SK-N-SH (cell line): ENCODE measurements at regions not wholly inside any gene's neighbourhood (a gene's known extent, or its start where the extent isn't known, plus 50 kb on each side); places are given as distances from the start of the nearest gene placed in this dataset.

Experiments used
- CTCF ChIA-PET: fragments of 300-600, 350-600 bp; formaldehyde crosslinking; extraction: SDS; loops from one replicate; lab custom pipeline; 2021; lab: Yijun Ruan, JAX
- POLR2A ChIA-PET: fragments of 350-600 bp; sonication (Branson Sonifier 250); formaldehyde crosslinking; extraction: SDS; loops from one replicate; lab custom pipeline; 2020; ENCODE audit warnings: antibody characterized with exemption, inconsistent platforms; lab: Yijun Ruan, JAX
- DNase-seq: peaks from one replicate; pipeline ENCODE4 v3.0.0; 2012
- H2AFZ ChIP-seq: fragments of 200-600 bp; sonication (generic); 2 replicates; pipeline ENCODE4 v1.8.1; 2016; ENCODE audit warnings: antibody characterized with exemption, mild to moderate bottlenecking, low read depth
- H3F3A ChIP-seq: fragments of 200-600 bp; sonication (generic); replicated peaks from 2 replicates; pipeline ENCODE3; 2016; ENCODE audit warnings: antibody characterized with exemption, mild to moderate bottlenecking; ENCODE audit not compliant: insufficient read depth
- H3K27ac ChIP-seq, 2 experiments: fragments of 200-500 bp in 1 of 2; fragments of 200-600 bp in 1 of 2; sonication (Bioruptor generic) in 1 of 2; sonication (generic), shearing (Covaris generic) in 1 of 2; 2 replicates each; pipeline versions ENCODE4 v1.5.1 to v1.6.1; 2014 to 2016; ENCODE audit warnings: low read depth in 2 of 2, inconsistent platforms in 1 of 2, low read length in 1 of 2, mild to moderate bottlenecking in 1 of 2, mixed read lengths in 1 of 2
- H3K27me3 ChIP-seq: fragments of 200-600 bp; sonication (generic), shearing (Covaris generic); 2 replicates; pipeline ENCODE4 v1.6.1; 2016; ENCODE audit warnings: mixed run types; ENCODE audit not compliant: insufficient read depth
- H3K36me3 ChIP-seq, 2 experiments: fragments of 200-500 bp in 1 of 2; fragments of 200-600 bp in 1 of 2; sonication (Bioruptor generic) in 1 of 2; sonication (generic) in 1 of 2; replicated peaks in 1 of 2; 2 replicates each; pipeline versions ENCODE3 to v1.5.1; 2014 to 2016; ENCODE audit warnings: low read length in 1 of 2, mild to moderate bottlenecking in 1 of 2; ENCODE audit not compliant: insufficient read depth in 2 of 2, control insufficient read depth in 1 of 2
- H3K4me1 ChIP-seq, 2 experiments: fragments of 200-500 bp in 1 of 2; fragments of 200-600 bp in 1 of 2; sonication (Bioruptor generic) in 1 of 2; sonication (generic), shearing (Covaris generic) in 1 of 2; 2 replicates each; pipeline versions ENCODE4 v1.5.1 to v1.6.1; 2014 to 2016; ENCODE audit warnings: low read depth in 1 of 2, low read length in 1 of 2, mixed run types in 1 of 2; ENCODE audit not compliant: insufficient read depth in 2 of 2, control insufficient read depth in 1 of 2
- H3K4me2 ChIP-seq: fragments of 200-600 bp; sonication (generic), shearing (Covaris generic); 2 replicates; pipeline ENCODE4 v1.6.1; 2017; ENCODE audit warnings: mixed run types
- H3K4me3 ChIP-seq, 2 experiments: fragments of 200-500 bp in 1 of 2; fragments of 200-600 bp in 1 of 2; sonication (Bioruptor generic) in 1 of 2; sonication (generic), shearing (Covaris generic) in 1 of 2; 2 replicates each; pipeline versions ENCODE4 v1.5.1 to v1.8.1; 2014 to 2016; ENCODE audit warnings: low read depth in 2 of 2, inconsistent platforms in 1 of 2, low read length in 1 of 2, mild to moderate bottlenecking in 1 of 2, mixed read lengths in 1 of 2, moderate library complexity in 1 of 2
- H3K79me2 ChIP-seq: fragments of 200-600 bp; sonication (generic); 2 replicates; pipeline ENCODE4 v1.8.1; 2017; ENCODE audit warnings: mild to moderate bottlenecking; ENCODE audit not compliant: insufficient read depth
- H3K9ac ChIP-seq: fragments of 200-600 bp; sonication (generic); 2 replicates; pipeline ENCODE4 v1.6.1; 2017; ENCODE audit warnings: mixed run types
- H3K9me2 ChIP-seq: fragments of 200-600 bp; sonication (generic); 2 replicates; pipeline ENCODE4 v1.6.1; 2017; ENCODE audit warnings: mixed run types
- H3K9me3 ChIP-seq: fragments of 200-600 bp; sonication (generic); 2 replicates; pipeline ENCODE4 v1.6.1; 2017; ENCODE audit warnings: mixed run types, mild to moderate bottlenecking, moderate library complexity
- H4K20me1 ChIP-seq: fragments of 200-600 bp; sonication (generic); 2 replicates; pipeline ENCODE4 v1.6.1; 2017; ENCODE audit warnings: mild to moderate bottlenecking, mixed run types; ENCODE audit not compliant: insufficient read depth
- EP300 ChIP-seq, 2 experiments: IDR thresholded peaks; 2 replicates each; pipeline versions ENCODE4 v1.4.0 to v1.6.1; 2012; ENCODE audit warnings: borderline replicate concordance in 1 of 2, low read depth in 1 of 2, low read length in 1 of 2
- EZH2phosphoT487 ChIP-seq: fragments of 200-600 bp; sonication (generic); IDR thresholded peaks from 2 replicates; pipeline ENCODE4 v1.6.1; 2017; ENCODE audit warnings: low read depth, mixed run types, mild to moderate bottlenecking, antibody characterized with exemption, moderate library complexity, borderline replicate concordance
- FOSL2 ChIP-seq: IDR thresholded peaks from 2 replicates; pipeline ENCODE4 v1.4.0; 2012; ENCODE audit warnings: low read depth, mild to moderate bottlenecking, moderate library complexity, borderline replicate concordance
- FOXJ3 ChIP-seq: sonication (generic); formaldehyde crosslinking; IDR thresholded peaks from 2 replicates; pipeline ENCODE4 v1.5.1; 2020; ENCODE audit warnings: mild to moderate bottlenecking, missing genetic modification reagents
- GABPA ChIP-seq: IDR thresholded peaks from 2 replicates; pipeline ENCODE4 v1.4.0; 2012; ENCODE audit warnings: low read depth, mild to moderate bottlenecking
- GATA2 ChIP-seq: sonication (generic); formaldehyde crosslinking; IDR thresholded peaks from 2 replicates; pipeline ENCODE4 v1.5.0; 2020; ENCODE audit warnings: mild to moderate bottlenecking, missing genetic modification reagents
- NRF1 ChIP-seq: IDR thresholded peaks from 2 replicates; pipeline ENCODE4 v1.6.1; 2012; ENCODE audit warnings: low read depth, mild to moderate bottlenecking, low read length
- TCF12 ChIP-seq: IDR thresholded peaks from 2 replicates; pipeline ENCODE4 v1.4.0; 2012
- TEAD4 ChIP-seq: IDR thresholded peaks from 2 replicates; pipeline ENCODE4 v1.4.0; 2012; ENCODE audit warnings: mild to moderate bottlenecking, borderline replicate concordance; ENCODE audit not compliant: insufficient read depth
- WGBS: methylation state at CpG from one replicate; pipeline ENCODE4 v1.1.6; 2017; ENCODE audit warnings: low lambda C conversion rate; 5-methylcytosine and 5-hydroxymethylcytosine counted together
- TF ChIP-seq, protein P1 (sequence below): IDR thresholded peaks from 2 replicates; pipeline ENCODE4 v1.4.0; 2012; ENCODE audit warnings: low read depth, borderline replicate concordance
- TF ChIP-seq, protein P2 (sequence below): IDR thresholded peaks from 2 replicates; pipeline ENCODE4; 2012
- TF ChIP-seq, protein P3 (sequence below): fragments of 150-350 bp; IDR thresholded peaks from 2 replicates; pipeline ENCODE4 v1.6.1; 2016; ENCODE audit warnings: mild to moderate bottlenecking, low read depth, low read length
- TF ChIP-seq, protein P4 (sequence below): IDR thresholded peaks from 2 replicates; pipeline ENCODE4 v1.4.0; 2012; ENCODE audit warnings: low read depth

DNA sequence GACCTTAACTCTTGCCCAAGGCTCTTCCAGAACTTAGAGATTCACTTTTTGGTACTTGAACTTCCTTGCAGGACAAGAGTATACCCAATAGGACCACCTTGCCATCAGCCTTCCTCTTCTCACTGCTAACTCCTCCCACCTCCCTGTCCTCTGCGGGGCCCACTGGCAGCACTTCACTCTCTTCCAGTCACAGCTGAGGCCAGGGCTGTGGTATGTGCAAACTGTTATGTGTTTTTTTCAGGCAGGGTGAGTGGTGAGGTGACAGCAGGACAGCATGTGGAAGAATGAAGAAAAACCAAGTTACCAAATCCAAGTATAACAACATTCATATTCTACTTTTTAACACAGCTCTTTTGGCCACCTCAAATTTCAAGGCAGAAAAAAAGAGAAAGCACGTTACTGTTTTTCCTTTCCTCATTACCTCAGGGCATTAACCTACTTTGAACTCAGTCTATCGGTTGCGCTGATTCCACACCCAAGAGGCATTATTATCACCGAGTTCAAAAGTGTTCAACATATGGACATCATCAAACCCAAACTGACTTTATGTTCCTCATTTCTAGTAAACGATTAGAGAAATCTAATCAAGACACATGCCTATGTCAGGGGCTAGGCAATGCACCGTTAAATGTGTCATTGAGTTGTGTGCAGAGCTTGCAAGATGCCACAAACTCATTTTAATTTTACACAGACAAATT, 605.2 kb upstream of the SYT4 start:
- H3K27me3 ChIP-seq, result no peaks in the 10 kb centered on the region
- POLR2A ChIA-PET, result no interaction called here
- H3K79me2 ChIP-seq, result no peaks in the 10 kb centered on the region
- no peaks in the 10 kb centered on the region for H3F3A ChIP-seq
- no peaks in the 10 kb centered on the region for H4K20me1 ChIP-seq
- no peaks in the 10 kb centered on the region for H3K9me2 ChIP-seq
- DNase-seq, result no peak
- no peak overlapping the region for H3K9ac ChIP-seq
- 71% methylated on average over 7 of the region's 7 CpGs for WGBS
- peak overlapping the region in 1 of 2 experiments; percentile 50; a peak in 2 of 4 replicates for H3K27ac ChIP-seq
- TF ChIP-seq GATA2 (CRISPR knock-in tag), result peak; percentile 29; the same call in 1 of the 2 replicates
- 0 out of 4 replicates have a peak, but pooled peaks of 1 of the 2 experiments have one; percentile 54 for TF ChIP-seq EP300 (IDR thresholded peaks at IDR 0.05; ENCODE audit: borderline replicate concordance in 1 of 2, low read depth in 1 of 2, low read length in 1 of 2)
- no peak for TF ChIP-seq GABPA
- TF ChIP-seq, all 33 proteins: peak for 2
- Histone ChIP-seq H3K36me3 (no peaks in the 10 kb centered on the region), H2AFZ (no peak overlapping the region), H3K4me3 (no peak overlapping the region), H3K4me2 (no peak overlapping the region), H3K4me1 (peaks cover 0 to 25% of the 10 kb centered on the region in 2 experiments; a peak in 2 of 4 replicates), H3K9me3 (no peaks in the 10 kb centered on the region)
- CTCF ChIA-PET, result interaction anchor here (0.8 kb wide), 1 partner anchor 21 kb away, joined by 3 read pairs; no protein-coding TSS in a partner anchor

DNA sequence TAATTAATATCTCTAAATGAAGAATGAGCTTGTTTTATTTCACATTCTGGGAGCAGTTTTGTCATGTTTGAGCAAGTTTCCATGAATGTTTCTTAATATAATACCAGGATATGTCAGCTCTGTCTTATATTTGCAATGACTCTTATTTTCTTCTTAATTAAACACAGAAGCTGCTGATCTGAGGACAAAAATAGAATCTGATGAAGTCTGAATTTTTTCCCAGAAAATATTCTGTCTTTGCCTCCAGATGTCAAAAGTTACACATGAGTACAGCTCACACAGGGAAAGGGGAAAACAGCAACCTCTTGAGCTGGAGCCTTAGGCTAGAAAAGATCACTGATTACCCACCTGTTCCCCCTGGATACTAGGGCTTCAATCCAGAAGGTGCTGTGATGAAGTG, 606.6 kb upstream of the SYT4 start:
- no peaks in the 10 kb centered on the region for H3K9me3 ChIP-seq
- POLR2A ChIA-PET, result no interaction called here
- peak overlapping the region in 1 of 2 experiments; percentile 67; a peak in 2 of 4 replicates for H3K27ac ChIP-seq
- no peaks in the 10 kb centered on the region for H3K27me3 ChIP-seq
- no peak overlapping the region for H3K9ac ChIP-seq
- DNase-seq, result no peak
- H3K79me2 ChIP-seq, result no peaks in the 10 kb centered on the region
- TF ChIP-seq TCF12 (peak; percentile 20; the same call in 1 of the 2 replicates), NRF1 (no peak)
- no peaks in the 10 kb centered on the region for H4K20me1 ChIP-seq
- H3K4me3 ChIP-seq, result no peak overlapping the region
- CTCF ChIA-PET, result interaction anchor here (0.7 to 1.4 kb wide), 2 partner anchors 15 to 263 kb away, joined by 3 read pairs; no protein-coding TSS in a partner anchor
- peaks cover 0 to 23% of the 10 kb centered on the region in 2 experiments; a peak in 2 of 4 replicates for H3K4me1 ChIP-seq
- no peaks in the 10 kb centered on the region for H3F3A ChIP-seq
- no peaks in the 10 kb centered on the region for H3K9me2 ChIP-seq
- H3K4me2 ChIP-seq, result no peak overlapping the region
- no peak overlapping the region for H2AFZ ChIP-seq
- no peaks in the 10 kb centered on the region for H3K36me3 ChIP-seq

DNA sequence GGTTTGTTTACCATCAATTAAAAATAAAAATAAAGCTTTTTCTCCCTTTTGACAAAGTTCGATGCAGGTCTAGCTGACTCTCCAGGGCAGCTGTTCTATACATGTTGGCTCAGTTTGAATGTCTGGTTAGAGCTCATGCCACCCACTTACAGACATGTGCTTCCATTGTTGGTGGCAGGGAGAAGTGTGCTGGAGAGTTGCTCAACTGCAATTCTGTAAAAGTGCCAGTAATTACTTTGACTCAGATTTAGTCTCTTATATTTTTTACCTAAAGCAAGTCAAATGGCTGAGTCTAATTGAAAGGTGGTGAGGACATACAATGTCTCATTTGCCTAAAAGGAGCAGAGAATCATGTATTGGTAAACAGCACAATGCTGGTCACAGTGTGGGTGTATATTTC, 609.1 kb upstream of the SYT4 start:
- Histone ChIP-seq H3K27ac (no peak overlapping the region), H3K79me2 (no peaks in the 10 kb centered on the region), H2AFZ (no peak overlapping the region), H3K9ac (no peak overlapping the region), H4K20me1 (no peaks in the 10 kb centered on the region), H3K4me2 (no peak overlapping the region), H3K9me2 (no peaks in the 10 kb centered on the region), H3K4me1 (peaks cover 0 to 18% of the 10 kb centered on the region in 2 experiments; a peak in 2 of 4 replicates), H3K27me3 (no peaks in the 10 kb centered on the region), H3F3A (no peaks in the 10 kb centered on the region), H3K9me3 (no peaks in the 10 kb centered on the region), H3K4me3 (no peak overlapping the region), H3K36me3 (no peaks in the 10 kb centered on the region)
- ChIA-PET POLR2A (no interaction called here), CTCF (no interaction called here)
- DNase-seq, result no peak
- 83% methylated on average over 1 of the region's 1 CpG for WGBS
- TF ChIP-seq FOXJ3 (CRISPR knock-in tag) (no peak), EP300 (IDR thresholded peaks at IDR 0.05; ENCODE audit: borderline replicate concordance in 1 of 2, low read depth in 1 of 2, low read length in 1 of 2) (no peak), EZH2phosphoT487 (no peak), TEAD4 (no peak), FOSL2 (no peak)
- TF ChIP-seq, protein P1, sequence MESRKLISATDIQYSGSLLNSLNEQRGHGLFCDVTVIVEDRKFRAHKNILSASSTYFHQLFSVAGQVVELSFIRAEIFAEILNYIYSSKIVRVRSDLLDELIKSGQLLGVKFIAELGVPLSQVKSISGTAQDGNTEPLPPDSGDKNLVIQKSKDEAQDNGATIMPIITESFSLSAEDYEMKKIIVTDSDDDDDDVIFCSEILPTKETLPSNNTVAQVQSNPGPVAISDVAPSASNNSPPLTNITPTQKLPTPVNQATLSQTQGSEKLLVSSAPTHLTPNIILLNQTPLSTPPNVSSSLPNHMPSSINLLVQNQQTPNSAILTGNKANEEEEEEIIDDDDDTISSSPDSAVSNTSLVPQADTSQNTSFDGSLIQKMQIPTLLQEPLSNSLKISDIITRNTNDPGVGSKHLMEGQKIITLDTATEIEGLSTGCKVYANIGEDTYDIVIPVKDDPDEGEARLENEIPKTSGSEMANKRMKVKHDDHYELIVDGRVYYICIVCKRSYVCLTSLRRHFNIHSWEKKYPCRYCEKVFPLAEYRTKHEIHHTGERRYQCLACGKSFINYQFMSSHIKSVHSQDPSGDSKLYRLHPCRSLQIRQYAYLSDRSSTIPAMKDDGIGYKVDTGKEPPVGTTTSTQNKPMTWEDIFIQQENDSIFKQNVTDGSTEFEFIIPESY, result no peak
- TF ChIP-seq, protein P2, sequence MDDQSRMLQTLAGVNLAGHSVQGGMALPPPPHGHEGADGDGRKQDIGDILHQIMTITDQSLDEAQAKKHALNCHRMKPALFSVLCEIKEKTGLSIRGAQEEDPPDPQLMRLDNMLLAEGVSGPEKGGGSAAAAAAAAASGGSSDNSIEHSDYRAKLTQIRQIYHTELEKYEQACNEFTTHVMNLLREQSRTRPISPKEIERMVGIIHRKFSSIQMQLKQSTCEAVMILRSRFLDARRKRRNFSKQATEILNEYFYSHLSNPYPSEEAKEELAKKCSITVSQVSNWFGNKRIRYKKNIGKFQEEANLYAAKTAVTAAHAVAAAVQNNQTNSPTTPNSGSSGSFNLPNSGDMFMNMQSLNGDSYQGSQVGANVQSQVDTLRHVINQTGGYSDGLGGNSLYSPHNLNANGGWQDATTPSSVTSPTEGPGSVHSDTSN, result no peak
- TF ChIP-seq, protein P3, sequence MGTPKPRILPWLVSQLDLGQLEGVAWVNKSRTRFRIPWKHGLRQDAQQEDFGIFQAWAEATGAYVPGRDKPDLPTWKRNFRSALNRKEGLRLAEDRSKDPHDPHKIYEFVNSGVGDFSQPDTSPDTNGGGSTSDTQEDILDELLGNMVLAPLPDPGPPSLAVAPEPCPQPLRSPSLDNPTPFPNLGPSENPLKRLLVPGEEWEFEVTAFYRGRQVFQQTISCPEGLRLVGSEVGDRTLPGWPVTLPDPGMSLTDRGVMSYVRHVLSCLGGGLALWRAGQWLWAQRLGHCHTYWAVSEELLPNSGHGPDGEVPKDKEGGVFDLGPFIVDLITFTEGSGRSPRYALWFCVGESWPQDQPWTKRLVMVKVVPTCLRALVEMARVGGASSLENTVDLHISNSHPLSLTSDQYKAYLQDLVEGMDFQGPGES, result no peak
- TF ChIP-seq, protein P4, sequence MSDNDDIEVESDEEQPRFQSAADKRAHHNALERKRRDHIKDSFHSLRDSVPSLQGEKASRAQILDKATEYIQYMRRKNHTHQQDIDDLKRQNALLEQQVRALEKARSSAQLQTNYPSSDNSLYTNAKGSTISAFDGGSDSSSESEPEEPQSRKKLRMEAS, result no peak
